CD14-positive monocyte (primary cell): ENCODE measurements at regions not wholly inside any gene's neighbourhood (a gene's known extent, or its start where the extent isn't known, plus 50 kb on each side); places are given as distances from the start of the nearest gene placed in this dataset.

ENCODE experiments used
- DNase-seq, 3 donors: peaks; one replicate each; pipeline ENCODE4 v3.0.0-alpha.2; 2011 to 2022
- H2AFZ ChIP-seq: 2 replicates; pipeline ENCODE4 v1.6.0; 2012; ENCODE audit warnings: mild to moderate bottlenecking, low read depth, low read length, inconsistent platforms; ENCODE audit not compliant: insufficient read depth, poor library complexity, severe bottlenecking
- H3K27ac ChIP-seq, 2 donors: 1 replicate in 1 of 2; 2 replicates in 1 of 2; pipeline ENCODE4 v1.5.1; 2012 to 2013; ENCODE audit warnings: low read length in 2 of 2, control low read depth in 1 of 2, inconsistent platforms in 1 of 2, low read depth in 1 of 2, mild to moderate bottlenecking in 1 of 2
- H3K27me3 ChIP-seq, 2 donors: one replicate each; pipeline versions ENCODE4 v1.6.0 to v1.6.1; 2011 to 2013; ENCODE audit warnings: low read length in 2 of 2; ENCODE audit not compliant: control insufficient read depth in 2 of 2, insufficient read depth in 2 of 2
- H3K36me3 ChIP-seq, 2 donors: replicated peaks in 1 of 2; 1 replicate in 1 of 2; 2 replicates in 1 of 2; pipeline versions ENCODE4 v1.5.1 to v1.6.1; 2012 to 2013; ENCODE audit warnings: low read length in 2 of 2, control low read depth in 1 of 2, inconsistent platforms in 1 of 2, mild to moderate bottlenecking in 1 of 2; ENCODE audit not compliant: insufficient read depth in 2 of 2, control insufficient read depth in 1 of 2
- H3K4me1 ChIP-seq, 2 donors: 1 replicate in 1 of 2; 2 replicates in 1 of 2; pipeline versions ENCODE4 v1.5.1 to v1.6.1; 2012 to 2013; ENCODE audit warnings: low read length in 2 of 2, control low read depth in 1 of 2, inconsistent platforms in 1 of 2, mild to moderate bottlenecking in 1 of 2, moderate library complexity in 1 of 2; ENCODE audit not compliant: insufficient read depth in 2 of 2, control insufficient read depth in 1 of 2
- H3K4me2 ChIP-seq: replicated peaks from 2 replicates; pipeline ENCODE3; 2012; ENCODE audit warnings: low read length, moderate library complexity, mild to moderate bottlenecking; ENCODE audit not compliant: poor library complexity, severe bottlenecking; ENCODE audit errors: extremely low read depth
- H3K4me3 ChIP-seq, 3 experiments: fragments of 200-600 bp in 1 of 3; sonication (generic) in 1 of 3; replicated peaks in 1 of 3; 1 replicate in 2 of 3; 2 replicates in 1 of 3; pipeline ENCODE4 v1.5.1; 2011 to 2013; ENCODE audit warnings: low read length in 3 of 3, mild to moderate bottlenecking in 3 of 3, control low read depth in 2 of 3, low read depth in 2 of 3, inconsistent platforms in 1 of 3, moderate library complexity in 1 of 3
- H3K79me2 ChIP-seq: 2 replicates; pipeline ENCODE4 v1.6.0; 2012; ENCODE audit warnings: mild to moderate bottlenecking, control low read depth, inconsistent platforms, low read length, moderate library complexity; ENCODE audit not compliant: insufficient read depth
- H3K9ac ChIP-seq: 2 replicates; pipeline ENCODE4 v1.6.0; 2017; ENCODE audit warnings: low read length, mild to moderate bottlenecking; ENCODE audit not compliant: insufficient read depth, poor library complexity, severe bottlenecking
- H3K9me3 ChIP-seq, 2 donors: replicated peaks in 1 of 2; 1 replicate in 1 of 2; 2 replicates in 1 of 2; pipeline versions ENCODE4 v1.5.1 to v1.6.1; 2012 to 2013; ENCODE audit warnings: low read length in 2 of 2, control low read depth in 1 of 2; ENCODE audit not compliant: control insufficient read depth in 1 of 2, insufficient read depth in 1 of 2
- H4K20me1 ChIP-seq: 2 replicates; pipeline ENCODE4 v1.6.0; 2012; ENCODE audit warnings: mild to moderate bottlenecking, low read length, control low read depth, moderate library complexity; ENCODE audit not compliant: insufficient read depth
- H3K27ac Mint-ChIP-seq, 7 donors: one replicate each; pipeline ENCODE4 v1.8.0; 2020; ENCODE audit warnings: mild to moderate bottlenecking in 7 of 7, mixed read lengths in 7 of 7, moderate library complexity in 6 of 7, inconsistent platforms in 2 of 7
- H3K27me3 Mint-ChIP-seq, 3 donors: one replicate each; pipeline ENCODE4 v1.8.0; 2021 to 2022; ENCODE audit warnings: low read depth in 3 of 3, mild to moderate bottlenecking in 3 of 3, mixed read lengths in 3 of 3, moderate library complexity in 3 of 3, inconsistent platforms in 1 of 3
- H3K36me3 Mint-ChIP-seq, 2 donors: one replicate each; pipeline ENCODE4 v1.8.0; 2020; ENCODE audit warnings: mixed read lengths in 2 of 2, inconsistent platforms in 1 of 2, mild to moderate bottlenecking in 1 of 2
- H3K4me1 Mint-ChIP-seq: one replicate; pipeline ENCODE4 v1.8.0; 2020; ENCODE audit warnings: mild to moderate bottlenecking, mixed read lengths
- H3K4me3 Mint-ChIP-seq, 2 donors: one replicate each; pipeline ENCODE4 v1.8.0; 2020; ENCODE audit warnings: mild to moderate bottlenecking in 2 of 2, mixed read lengths in 2 of 2, moderate library complexity in 1 of 2
- H3K9me3 Mint-ChIP-seq, 7 donors: one replicate each; pipeline ENCODE4 v1.8.0; 2020 to 2022; ENCODE audit warnings: mixed read lengths in 7 of 7, mild to moderate bottlenecking in 6 of 7, moderate library complexity in 6 of 7, inconsistent platforms in 2 of 7
- WGBS: methylation state at CpG from one replicate; pipeline ENCODE4 v1.1.5; 2013; ENCODE audit warnings: missing lambda C conversion rate; ENCODE audit not compliant: insufficient coverage; 5-methylcytosine and 5-hydroxymethylcytosine counted together
- intact Hi-C, 2 donors: fragments of 100-400 bp; cut with micrococcal nuclease; formaldehyde crosslinking; loops; one replicate each; pipeline versions ENCODE4 v1.15.0 to v1.15.1; 2023
- TF ChIP-seq, protein P1 (sequence below): fragments of 200-600 bp; IDR thresholded peaks from one replicate; pipeline ENCODE4 v1.8.0; 2022; ENCODE audit warnings: antibody characterized with exemption, mild to moderate bottlenecking

- DNase-seq = no peak
- Mint-ChIP-seq H3K4me1 (no peaks in the 10 kb centered on the region), H3K9me3 (peaks cover 2 to 25% (median 15%) of the 10 kb centered on the region in 7 donors), H3K4me3 (no peak overlapping the region), H3K27ac (no peak overlapping the region), H3K36me3 (no peaks in the 10 kb centered on the region), H3K27me3 (peaks cover 0 to 7% (median 0%) of the 10 kb centered on the region in 3 donors)
- no peaks in the 10 kb centered on the region for H4K20me1 ChIP-seq
- H3K4me3 ChIP-seq = no peak overlapping the region
- no peak overlapping the region for H3K27ac ChIP-seq
- WGBS = 87% methylated on average over 5 of the region's 7 CpGs
- H3K9me3 ChIP-seq = peaks cover 12 to 15% of the 10 kb centered on the region in 2 donors
- TF ChIP-seq, protein P1, sequence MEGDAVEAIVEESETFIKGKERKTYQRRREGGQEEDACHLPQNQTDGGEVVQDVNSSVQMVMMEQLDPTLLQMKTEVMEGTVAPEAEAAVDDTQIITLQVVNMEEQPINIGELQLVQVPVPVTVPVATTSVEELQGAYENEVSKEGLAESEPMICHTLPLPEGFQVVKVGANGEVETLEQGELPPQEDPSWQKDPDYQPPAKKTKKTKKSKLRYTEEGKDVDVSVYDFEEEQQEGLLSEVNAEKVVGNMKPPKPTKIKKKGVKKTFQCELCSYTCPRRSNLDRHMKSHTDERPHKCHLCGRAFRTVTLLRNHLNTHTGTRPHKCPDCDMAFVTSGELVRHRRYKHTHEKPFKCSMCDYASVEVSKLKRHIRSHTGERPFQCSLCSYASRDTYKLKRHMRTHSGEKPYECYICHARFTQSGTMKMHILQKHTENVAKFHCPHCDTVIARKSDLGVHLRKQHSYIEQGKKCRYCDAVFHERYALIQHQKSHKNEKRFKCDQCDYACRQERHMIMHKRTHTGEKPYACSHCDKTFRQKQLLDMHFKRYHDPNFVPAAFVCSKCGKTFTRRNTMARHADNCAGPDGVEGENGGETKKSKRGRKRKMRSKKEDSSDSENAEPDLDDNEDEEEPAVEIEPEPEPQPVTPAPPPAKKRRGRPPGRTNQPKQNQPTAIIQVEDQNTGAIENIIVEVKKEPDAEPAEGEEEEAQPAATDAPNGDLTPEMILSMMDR = no peak
- H3K79me2 ChIP-seq = no peaks in the 10 kb centered on the region
- H3K27me3 ChIP-seq = no peaks in the 10 kb centered on the region
- no peaks in the 10 kb centered on the region for H3K4me1 ChIP-seq
- H3K36me3 ChIP-seq = no peaks in the 10 kb centered on the region
- no peak overlapping the region for H3K9ac ChIP-seq
- H3K4me2 ChIP-seq = no peak overlapping the region
- H2AFZ ChIP-seq = no peak overlapping the region
- intact Hi-C loops = no loop called here
These were observed 159.4 kb upstream of the NSMCE3 start for GRCh38 chr15:29428925-29429573.

- Histone ChIP-seq H3K4me2 (no peak overlapping the region), H3K27ac (no peak overlapping the region), H3K9ac (no peak overlapping the region), H3K4me3 (no peak overlapping the region), H3K9me3 (peaks cover 15 to 20% of the 10 kb centered on the region in 2 donors), H3K27me3 (no peaks in the 10 kb centered on the region), H3K4me1 (no peaks in the 10 kb centered on the region), H2AFZ (no peak overlapping the region), H3K79me2 (no peaks in the 10 kb centered on the region), H4K20me1 (no peaks in the 10 kb centered on the region), H3K36me3 (no peaks in the 10 kb centered on the region)
- intact Hi-C loops = no loop called here
- peaks cover 2 to 32% (median 18%) of the 10 kb centered on the region in 7 donors for H3K9me3 Mint-ChIP-seq
- TF ChIP-seq, protein P1 = no peak
- H3K4me3 Mint-ChIP-seq = no peak overlapping the region
- H3K36me3 Mint-ChIP-seq = no peaks in the 10 kb centered on the region
- no peak overlapping the region for H3K27ac Mint-ChIP-seq
- H3K27me3 Mint-ChIP-seq = peaks cover 0 to 3% (median 0%) of the 10 kb centered on the region in 3 donors
- H3K4me1 Mint-ChIP-seq = no peaks in the 10 kb centered on the region
- DNase-seq = no peak
These were observed 156.2 kb upstream of the NSMCE3 start for GRCh38 chr15:29425864-29426263.
